HS-27A (cell line): ENCODE measurements at regions not wholly inside any gene's neighbourhood (a gene's known extent, or its start where the extent isn't known, plus 50 kb on each side); places are given as distances from the start of the nearest gene placed in this dataset.

Experiments
- DNase-seq: peaks from one replicate; pipeline ENCODE4 v3.0.0-alpha.2; 2012; ENCODE audit warnings: low read depth, missing footprints

DNA sequence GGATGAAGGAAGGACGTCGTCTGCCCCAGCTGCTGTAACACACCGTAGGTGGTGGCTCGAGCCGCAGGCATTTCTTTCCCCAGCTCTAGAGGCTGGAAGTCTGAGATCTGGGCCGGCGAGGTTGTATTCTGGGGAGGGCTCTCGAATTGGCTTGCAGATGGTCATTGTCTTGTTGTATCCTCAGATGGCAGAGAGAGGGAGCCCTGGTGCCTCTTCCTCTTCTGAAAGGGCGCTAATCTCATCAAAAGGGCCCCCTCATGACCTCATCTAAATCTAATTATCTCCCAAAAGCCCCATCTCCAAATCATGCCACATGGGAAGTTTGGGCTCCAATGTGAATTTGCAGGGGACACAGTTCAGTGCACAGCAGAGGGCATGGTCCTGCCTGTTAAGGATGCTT lies 109.0 kb downstream of the SIK1 start:
- no peak for DNase-seq

DNA sequence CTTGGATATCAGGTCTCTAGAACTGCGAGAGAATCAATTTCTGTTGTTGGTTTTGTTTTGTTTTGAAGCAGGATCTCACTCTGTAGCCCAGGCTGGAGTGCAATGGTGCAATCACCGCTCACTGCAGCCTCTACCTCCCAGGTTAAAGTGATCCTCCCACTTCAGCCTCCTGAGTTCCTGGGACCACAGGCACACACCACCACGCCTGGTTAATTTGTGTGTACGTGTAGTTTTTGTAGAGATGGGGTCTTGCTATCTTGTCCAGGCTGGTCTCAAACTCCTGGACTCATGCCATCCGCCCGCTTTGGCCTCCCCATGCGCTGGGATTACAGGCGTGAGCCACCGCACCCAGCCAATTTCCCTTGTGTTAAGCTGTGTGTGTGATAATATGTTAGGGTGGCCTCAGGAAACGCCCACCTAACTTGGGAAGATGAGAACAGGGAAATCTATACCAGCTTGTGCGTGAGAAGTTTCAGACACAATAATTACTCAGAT lies 109.6 kb downstream of the SIK1 start:
- DNase-seq, result no peak

DNA sequence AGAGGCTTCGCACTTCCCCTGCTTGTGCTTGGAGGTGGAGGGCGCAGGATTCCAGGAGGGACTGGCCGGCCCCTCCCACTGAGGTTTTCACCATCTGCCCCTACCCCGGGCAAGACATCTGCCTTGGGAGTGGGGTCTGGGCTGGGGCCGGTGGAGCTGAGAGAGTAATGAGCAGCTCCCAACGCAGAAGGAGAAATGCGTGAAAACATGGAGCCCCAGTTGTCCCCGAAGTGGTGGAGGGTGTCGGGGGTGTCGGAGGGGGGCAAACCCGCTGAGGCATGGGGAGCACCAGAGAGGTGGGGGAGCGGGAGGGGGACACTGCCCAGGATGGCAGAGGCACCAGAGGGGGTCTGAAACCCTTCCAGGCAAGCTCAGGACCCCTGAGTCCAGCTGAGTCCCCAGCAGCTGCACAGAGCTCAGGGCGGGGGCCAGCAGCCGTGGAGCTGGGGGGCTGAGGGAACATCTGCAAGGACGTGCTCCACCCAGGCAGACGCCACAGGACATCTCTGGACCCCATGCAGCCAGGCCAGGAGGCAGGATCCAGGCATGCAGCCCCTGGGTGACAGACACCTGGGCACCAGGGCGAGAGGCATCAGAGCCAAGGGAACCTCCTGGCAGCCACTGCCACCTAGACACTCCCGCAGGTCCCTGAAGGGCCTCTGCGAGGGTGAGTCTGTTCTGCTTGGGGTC lies 110.6 kb downstream of the SIK1 start:
- no peak for DNase-seq

DNA sequence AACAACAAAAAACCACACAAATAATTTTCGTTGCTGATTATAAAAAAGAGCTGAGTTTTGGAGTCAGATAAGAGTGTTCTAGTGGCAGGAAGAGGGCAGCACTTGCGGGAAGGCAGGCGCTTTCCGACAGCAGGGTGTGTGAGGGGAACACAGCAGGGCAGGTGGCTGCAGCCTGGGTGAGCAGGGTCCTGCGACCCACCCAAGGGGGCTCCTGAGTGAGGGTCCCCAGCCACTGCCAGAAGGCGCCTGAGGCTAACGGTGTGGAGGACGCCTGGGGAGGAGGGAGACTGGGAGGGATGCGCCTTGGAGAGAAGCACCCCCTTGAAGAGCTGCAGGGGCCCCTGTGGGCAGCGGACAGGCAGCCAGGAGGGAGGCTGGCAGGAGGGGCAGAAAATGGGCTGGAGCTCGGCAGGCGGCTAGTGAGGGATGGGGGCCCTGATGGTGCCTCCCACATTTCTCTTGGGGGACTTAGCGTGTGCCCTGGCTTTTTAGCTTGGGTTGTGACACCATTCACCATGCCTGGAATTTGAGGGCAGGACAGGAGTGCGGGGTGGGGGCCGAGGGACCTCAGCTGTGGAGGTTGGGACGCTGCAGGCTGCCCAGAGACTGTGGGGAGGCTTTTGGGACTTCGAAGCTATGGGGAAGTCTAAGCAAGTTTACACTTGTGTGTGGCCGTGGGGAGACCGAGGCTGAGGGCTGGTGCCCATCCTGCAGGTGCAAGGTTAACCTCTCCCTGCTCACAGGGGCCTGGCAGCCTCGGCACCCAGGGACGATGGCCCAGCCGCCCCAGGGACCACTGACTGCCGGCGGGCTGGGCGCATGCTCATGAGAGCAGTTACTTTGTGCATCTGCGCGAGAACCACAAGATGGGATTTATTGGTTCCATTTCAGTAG lies 111.4 kb downstream of the SIK1 start:
- DNase-seq, result no peak

DNA sequence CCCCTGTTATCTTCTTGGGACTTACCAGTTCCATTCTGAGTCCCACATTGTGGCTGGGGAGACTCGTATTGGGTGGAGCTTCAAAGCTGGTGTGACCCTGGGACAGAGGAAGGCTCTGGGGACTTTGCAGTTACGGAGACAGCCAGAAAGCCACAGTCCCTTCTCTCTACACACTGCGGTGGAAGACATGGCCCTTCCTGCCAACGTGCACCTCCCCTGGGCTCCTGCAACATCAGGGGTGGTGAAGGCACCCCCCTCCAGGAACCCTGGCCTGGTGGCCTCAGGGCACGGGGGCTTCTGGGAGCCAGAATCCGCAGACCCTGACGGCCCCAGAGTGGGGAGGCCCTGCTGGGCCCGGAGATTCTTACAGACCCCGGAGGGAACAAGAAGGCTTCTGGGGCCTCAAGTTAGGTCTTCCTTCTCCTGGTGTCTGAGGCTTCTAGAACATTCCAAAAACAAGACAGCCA lies 113.0 kb downstream of the SIK1 start:
- DNase-seq, result no peak

DNA sequence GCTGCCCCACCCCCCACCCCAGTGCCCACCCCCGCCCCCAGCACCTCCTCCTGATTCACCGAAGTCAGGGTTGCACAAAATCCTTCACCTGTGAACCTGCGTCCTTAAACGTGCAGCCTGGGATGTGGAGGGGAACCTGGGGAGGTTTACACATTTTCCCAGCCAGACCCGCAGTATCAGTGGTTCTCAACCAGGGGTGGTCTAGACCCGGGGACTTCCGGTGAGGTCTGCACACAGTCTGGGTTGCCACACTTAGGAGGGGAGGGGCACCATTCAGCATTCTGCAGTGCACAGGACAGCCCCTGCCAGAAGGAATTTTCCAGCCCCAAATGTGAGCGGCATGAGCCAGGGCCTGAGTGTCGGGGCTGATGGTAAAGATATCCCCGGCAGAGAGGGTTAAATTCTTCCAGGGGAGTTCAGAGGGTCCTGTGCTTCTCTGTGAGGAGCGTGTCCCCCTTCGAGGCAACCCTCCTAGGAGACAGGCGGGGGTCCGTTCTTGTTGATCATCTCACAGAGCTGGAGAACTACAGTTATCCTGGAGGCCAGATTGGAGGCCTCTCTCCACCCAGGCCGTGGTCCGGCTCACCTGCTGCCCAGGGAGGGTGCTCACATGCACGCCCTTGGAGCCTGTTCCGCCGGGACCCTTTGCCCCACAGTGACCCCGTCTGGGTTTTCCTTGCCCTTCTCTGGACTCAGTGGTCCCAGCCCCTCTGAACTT lies 113.6 kb downstream of the SIK1 start:
- no peak for DNase-seq

DNA sequence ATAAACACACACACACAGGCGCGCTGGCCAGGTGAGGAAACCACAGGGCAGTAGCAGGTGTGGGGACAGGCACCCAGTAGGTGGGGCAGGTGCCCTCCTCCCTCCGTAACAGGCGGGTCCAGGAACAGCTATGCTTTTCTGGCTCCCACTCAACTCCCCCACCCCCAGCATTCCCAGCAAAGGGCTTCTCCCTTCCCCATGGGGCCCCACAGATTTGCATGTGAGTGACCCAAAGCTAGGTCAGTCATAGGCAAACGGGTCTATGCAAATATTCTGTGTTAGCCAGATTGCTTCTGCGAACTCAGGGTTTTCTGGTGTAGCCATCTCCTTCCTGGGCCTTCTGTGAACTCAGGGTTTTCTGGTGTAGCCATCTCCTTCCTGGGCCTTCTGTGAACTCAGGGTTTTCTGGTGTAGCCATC lies 114.2 kb downstream of the SIK1 start:
- DNase-seq, result no peak

DNA sequence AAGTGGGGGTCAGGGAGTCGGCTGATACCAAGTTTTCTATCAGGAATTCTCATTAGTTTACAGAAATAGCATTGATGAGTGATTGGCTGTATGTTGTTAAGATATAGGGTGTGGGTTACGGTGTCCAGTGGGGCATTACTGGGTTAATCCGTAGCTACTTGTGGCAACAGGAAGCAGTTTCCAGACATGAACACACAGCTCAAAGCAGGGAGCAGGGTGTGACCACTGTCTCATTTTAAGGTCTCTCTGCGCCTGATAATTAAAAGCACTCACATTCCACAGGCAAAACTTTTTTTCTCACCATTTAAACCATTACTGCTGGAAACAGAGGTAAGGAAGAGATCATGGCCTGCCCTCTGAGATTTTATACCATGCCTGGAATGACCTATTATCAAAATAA lies 114.9 kb downstream of the SIK1 start:
- no peak for DNase-seq

DNA sequence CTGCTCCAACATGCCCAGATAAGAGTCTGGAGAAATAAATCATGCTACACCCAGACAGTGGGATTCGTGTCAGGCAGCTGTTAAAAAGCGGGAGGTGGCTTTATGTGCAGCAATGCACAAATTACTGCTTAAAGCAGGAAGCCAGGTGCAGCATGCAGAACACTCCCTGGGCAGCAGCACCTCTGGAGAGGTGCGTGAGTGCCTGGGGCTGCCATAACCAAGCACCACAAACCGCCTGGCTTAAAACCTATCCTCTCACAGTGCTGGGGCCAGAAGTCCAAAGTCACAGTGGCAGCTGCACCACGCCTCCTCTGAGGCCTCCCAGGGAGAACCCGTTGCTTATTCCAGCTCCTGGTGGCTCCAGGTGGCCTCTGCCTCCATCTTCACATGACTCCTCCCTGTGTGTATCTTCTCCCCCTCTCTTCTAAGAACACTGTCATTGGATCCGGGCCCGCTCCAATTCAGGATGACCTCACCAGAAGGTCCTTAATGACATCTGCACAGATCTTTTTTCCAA lies 115.6 kb downstream of the SIK1 start:
- no peak for DNase-seq

DNA sequence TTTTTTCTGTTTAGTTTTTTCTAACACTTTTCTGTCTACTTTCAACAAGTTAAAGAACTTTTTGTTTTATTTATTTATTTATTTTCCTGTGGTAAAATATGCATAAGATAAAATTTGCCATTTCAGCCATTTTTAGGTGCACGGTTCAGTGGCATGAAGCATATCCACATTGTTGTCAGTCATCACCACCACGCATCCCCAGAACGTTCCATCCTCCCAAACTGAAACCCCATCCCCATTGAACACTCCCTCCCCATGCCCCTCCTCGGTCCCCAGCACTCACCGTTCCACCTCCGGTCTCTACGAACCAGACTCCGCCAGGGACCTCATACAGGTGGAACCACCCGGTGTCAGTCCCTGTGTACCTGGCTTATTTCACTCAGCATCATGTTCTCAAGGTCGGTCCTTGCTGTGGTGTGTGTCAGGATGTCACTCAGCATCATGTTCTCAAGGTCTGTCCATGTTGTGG lies 118.1 kb downstream of the SIK1 start:
- DNase-seq, result no peak

DNA sequence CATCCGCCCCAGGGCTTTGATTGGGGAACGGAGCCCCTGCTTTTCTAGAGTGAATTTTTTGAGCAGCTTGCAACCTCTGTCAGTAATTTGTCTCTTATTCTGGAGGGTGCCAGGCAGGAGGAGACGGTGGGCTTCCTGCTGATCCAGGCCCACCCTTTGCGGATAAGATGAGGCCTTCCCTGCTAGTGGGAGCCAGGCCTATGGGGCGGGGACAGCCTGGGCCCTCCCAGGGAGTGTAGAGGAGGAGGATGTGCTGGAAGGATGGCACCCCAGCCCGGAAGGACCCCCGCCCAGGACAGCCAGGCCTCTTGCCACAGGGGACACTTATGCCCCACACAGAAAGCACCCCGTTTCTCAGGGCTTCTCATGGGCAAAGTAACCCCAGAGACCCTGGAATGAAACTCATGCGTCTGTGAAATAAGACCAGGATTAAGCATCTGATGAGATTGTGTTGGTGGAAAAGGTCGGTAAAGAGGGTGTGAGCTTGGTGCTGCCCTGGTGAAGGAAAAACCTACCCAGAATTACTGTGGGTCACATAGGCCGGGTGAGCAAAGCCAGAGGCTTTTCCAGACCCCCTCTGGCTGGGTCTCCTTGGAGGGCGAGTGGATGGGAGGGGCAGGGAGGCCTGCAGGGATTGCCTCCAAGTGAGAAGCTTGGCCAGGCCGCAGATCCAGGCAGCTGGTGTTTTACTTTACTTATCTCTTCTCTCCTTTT lies 118.7 kb downstream of the SIK1 start:
- DNase-seq, result no peak

DNA sequence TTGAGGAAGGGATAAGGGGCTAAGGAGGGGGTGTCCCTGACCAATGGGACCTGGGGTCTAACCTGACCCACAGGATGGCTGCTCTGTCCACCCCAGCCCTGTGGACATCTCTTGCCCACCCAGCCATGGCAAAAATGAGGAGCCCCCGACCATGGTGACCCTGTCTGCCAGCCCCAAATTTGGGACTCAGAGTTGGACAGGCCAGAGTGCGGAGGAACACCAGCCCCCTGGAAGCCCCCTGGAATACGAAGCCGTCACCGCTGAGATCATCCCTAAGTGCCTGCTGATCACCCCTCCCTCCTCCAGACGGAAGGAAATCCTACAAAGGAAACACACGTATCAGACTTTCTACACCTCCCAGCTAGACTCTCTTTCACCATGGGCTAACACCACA lies 119.3 kb downstream of the SIK1 start:
- DNase-seq, result no peak

DNA sequence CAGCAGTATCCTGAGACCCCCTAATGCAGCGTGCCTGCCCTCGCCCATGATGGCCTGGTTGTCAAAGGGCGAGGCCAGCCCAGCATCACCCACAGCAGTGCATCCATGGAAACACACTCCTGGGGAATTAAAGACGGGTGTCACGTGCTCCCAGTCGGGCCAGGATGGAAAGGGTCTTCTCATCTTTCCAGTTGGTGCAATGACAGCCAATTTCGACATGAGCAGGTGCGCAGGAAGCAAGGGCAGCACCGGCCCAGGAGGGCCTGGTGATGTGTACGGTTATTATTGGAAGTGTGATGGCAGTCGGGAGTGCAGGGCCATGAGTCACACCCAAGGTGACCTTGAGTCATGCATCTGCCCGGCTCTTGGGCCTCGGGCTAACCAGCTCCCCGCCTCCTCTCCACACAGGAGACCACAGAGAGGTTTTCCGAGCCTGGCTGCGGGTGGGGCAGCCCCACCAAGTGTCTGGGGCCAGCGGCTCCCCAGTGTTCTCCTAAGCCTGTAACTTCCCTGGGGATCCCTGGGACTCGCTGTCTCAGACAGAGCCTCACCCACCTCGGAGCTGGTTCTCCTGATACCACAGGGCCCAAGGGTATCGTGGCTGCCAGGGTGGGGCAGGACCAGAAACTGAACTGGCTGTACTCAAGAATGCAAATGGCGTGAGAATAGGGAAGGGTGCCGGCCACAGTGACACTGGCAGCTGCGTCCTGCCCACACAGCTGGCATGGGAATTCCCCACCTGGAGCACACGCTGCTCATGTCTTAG lies 119.8 kb downstream of the SIK1 start:
- peak; percentile 54 for DNase-seq

DNA sequence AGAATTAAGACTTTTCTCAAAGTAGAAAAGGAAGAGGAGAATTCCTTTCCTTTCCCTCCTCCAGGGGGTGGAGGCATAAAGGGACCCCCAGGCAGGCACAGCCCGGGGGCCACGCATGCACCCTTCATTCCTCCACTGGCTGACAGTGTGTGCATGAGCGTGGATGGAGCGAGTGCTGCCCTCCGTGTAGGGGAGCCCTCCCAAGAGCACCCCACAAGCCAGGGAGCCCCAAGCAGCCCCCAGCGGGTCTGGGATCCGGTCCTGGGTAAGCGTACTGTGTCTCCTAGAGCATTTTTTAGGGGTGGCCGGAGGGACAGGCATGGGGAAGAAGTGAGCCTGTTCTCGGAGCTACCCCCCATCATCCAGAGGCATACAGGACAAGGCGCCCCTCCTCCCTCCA lies 120.5 kb downstream of the SIK1 start:
- DNase-seq, result no peak

DNA sequence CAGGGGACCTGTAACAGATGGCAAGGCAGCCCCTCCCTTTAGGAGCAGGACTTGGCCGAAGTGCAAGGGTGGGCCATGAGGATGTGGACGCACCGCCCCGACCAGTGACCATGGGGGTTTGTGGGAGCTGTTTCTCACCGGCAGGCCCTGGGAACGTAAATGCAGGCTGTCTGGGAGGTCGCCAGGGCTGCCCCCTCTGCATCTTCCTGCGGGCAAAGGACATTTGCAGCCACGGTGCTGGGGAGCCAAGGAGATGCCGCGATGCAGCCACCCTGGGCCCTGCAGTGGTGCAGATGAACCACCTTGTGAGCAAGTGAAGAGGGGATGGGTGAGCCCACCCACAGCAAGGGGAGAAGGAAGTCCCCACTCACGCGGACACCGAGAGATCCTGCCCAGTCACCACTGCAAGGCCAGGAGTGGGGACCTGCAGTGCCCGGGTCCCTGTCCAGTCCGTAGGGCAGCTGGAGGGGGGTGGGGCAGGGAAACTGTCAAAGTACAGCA lies 121.1 kb downstream of the SIK1 start:
- DNase-seq, result no peak

DNA sequence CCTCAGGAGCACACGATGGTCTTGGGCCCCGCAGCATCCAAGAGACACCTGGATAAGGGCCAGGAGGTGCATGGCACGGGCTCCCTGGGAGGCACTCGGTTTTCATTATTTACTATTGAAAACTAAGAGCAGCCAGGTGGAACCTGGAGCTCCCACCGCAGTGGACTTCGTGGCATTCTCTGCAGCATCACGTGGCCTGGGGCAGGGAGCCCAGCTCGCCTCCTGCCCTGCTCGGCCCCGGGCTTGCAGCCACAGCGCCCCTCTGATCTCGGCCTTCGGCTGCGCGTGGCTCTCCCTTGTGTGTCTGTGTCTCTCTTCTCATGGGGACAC lies 121.6 kb downstream of the SIK1 start:
- DNase-seq, result no peak

DNA sequence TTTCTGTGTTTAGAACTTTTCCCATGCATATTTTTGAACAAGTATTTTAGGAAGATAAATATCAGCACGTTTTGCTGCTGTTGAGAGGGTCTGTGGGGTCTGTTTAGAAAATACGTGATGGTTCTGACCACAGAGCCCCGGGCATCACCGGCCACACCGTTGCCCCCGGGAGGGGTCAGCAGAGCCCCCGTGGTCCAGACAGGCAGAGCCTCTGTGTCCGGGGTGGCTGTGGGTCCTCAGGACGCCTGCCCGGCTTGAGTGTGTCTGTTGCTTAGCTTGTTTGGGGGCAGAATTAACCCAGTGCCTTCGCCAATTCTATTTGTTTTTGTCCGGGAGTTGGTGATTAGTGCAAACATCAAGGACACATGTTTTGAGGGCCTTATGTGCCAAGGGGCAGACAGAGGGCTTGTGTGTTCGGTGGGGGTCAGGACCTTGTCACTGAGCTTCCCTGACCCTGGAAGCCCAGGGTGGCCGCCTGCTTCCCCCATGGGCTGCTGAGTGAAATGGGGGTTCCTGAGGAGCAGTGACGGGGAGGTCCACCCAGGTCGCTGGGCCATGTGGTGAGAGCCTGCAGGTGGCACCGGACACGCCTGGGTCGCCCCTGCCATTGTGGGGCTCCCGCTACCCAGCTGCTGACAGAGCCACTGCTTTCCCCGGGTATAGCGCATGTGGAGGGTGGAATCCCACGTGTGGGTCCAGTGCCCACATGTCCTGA lies 122.2 kb downstream of the SIK1 start:
- no peak for DNase-seq

DNA sequence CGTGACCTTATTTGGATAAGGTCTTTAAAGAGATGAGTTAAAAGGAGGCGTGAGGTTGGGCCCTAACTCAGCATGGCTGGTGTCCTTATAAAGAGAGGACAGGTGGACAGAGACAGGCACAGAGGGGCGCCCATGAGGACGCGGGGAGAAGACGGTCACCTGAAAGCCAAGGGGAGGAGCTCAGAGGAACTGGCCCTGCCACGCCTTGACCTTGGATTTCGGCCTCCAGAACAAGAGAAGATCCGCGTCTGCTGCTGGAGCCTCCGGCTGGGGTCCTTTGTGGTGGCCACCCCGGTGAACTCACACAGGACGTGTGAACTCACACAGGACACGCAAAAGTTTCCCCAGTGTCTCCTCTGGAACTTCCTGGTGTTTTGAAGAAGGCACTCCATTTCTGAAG lies 122.7 kb downstream of the SIK1 start:
- no peak for DNase-seq

DNA sequence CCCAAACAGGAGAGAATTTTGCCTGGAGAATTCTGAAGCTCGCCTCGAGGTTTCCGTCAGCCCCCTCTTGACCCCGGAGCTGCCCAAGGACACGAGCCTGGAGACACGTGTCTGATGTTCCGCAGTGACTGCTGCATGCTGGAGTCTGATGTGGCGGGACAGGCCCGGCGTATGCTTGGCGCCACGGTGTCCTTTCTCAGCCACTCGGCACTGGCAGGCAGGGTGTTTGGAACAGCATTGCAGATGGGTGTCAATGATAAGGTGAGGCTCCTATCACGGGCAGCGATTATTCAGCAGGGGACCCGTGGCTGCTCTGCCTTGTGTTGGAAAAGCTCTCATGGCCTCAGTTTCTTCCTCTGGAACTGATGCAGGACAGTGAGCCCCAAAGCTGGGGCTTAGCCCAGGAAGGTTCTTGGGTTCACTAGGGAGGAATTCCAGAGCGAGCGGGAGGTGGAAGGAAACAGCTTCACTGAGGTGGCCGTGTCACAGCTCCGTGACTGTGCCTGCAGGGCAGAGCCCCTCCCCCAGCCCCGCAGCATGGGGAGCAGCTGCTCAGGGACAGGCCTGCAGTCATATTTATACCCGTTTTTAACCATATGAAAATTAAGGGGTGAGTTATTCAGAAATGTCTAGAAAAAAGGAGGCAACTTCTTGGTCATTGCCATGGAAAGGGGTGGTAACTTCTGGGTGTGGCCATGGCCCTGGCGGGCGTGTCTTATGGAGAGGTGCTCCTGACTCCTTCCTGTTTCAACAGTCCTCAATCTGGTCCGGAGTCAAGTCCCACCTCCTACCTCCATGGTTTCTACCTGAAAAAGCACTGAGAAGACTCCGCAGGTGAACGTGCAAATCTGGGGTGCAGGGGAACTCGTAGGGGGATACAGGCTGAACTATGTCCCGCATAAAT lies 123.4 kb downstream of the SIK1 start:
- no peak for DNase-seq
